Neural crest cell (in vitro differentiated cells): ENCODE measurements at regions not wholly inside any gene's neighbourhood (a gene's known extent, or its start where the extent isn't known, plus 50 kb on each side); places are given as distances from the start of the nearest gene placed in this dataset.

Experiments used
- DNase-seq: peaks from one replicate; pipeline ENCODE4 v3.0.0; 2021; ENCODE audit warnings: low read depth, mixed read lengths, low spot score
- H3K27ac Mint-ChIP-seq: one replicate; pipeline ENCODE4 v1.8.0; 2021; ENCODE audit warnings: mild to moderate bottlenecking, mixed read lengths; ENCODE audit not compliant: unreplicated experiment
- H3K27me3 Mint-ChIP-seq: 2 replicates; pipeline ENCODE4 v1.8.0; 2021; ENCODE audit warnings: low read depth, mild to moderate bottlenecking, mixed read lengths
- H3K36me3 Mint-ChIP-seq: 2 replicates; pipeline ENCODE4 v1.8.0; 2021; ENCODE audit warnings: low read depth, mild to moderate bottlenecking, mixed read lengths
- H3K4me1 Mint-ChIP-seq: 2 replicates; pipeline ENCODE4 v1.8.0; 2021; ENCODE audit warnings: mixed read lengths
- H3K4me3 Mint-ChIP-seq: one replicate; pipeline ENCODE4 v1.8.0; 2021; ENCODE audit warnings: mild to moderate bottlenecking, mixed read lengths
- H3K9me3 Mint-ChIP-seq: 2 replicates; pipeline ENCODE4 v1.8.0; 2021; ENCODE audit warnings: mixed read lengths
- CTCF ChIP-seq: fragments of 200-600 bp; sonication (generic); conservative IDR thresholded peaks from 2 replicates; pipeline ENCODE4 v1.5.0; 2021; ENCODE audit warnings: antibody characterized with exemption, mild to moderate bottlenecking

- H3K27ac Mint-ChIP-seq, result no peak overlapping the region
- H3K9me3 Mint-ChIP-seq, result peaks cover 9% of the 10 kb centered on the region
- no peaks in the 10 kb centered on the region for H3K36me3 Mint-ChIP-seq
- H3K27me3 Mint-ChIP-seq, result no peaks in the 10 kb centered on the region
- H3K4me1 Mint-ChIP-seq, result peaks cover 26% of the 10 kb centered on the region
- no peak for TF ChIP-seq CTCF
- no peak for DNase-seq
- no peak overlapping the region for H3K4me3 Mint-ChIP-seq
Measured at GRCh38 chr10:3433988-3434387, 261.4 kb upstream of the PITRM1 start.

- no peak overlapping the region for H3K27ac Mint-ChIP-seq
- peaks cover 26% of the 10 kb centered on the region for H3K4me1 Mint-ChIP-seq
- no peaks in the 10 kb centered on the region for H3K27me3 Mint-ChIP-seq
- no peak for DNase-seq
- TF ChIP-seq CTCF, result no peak
- peaks cover 9% of the 10 kb centered on the region for H3K9me3 Mint-ChIP-seq
- no peaks in the 10 kb centered on the region for H3K36me3 Mint-ChIP-seq
- no peak overlapping the region for H3K4me3 Mint-ChIP-seq
Measured at GRCh38 chr10:3433131-3433530, 260.5 kb upstream of the PITRM1 start.

DNA sequence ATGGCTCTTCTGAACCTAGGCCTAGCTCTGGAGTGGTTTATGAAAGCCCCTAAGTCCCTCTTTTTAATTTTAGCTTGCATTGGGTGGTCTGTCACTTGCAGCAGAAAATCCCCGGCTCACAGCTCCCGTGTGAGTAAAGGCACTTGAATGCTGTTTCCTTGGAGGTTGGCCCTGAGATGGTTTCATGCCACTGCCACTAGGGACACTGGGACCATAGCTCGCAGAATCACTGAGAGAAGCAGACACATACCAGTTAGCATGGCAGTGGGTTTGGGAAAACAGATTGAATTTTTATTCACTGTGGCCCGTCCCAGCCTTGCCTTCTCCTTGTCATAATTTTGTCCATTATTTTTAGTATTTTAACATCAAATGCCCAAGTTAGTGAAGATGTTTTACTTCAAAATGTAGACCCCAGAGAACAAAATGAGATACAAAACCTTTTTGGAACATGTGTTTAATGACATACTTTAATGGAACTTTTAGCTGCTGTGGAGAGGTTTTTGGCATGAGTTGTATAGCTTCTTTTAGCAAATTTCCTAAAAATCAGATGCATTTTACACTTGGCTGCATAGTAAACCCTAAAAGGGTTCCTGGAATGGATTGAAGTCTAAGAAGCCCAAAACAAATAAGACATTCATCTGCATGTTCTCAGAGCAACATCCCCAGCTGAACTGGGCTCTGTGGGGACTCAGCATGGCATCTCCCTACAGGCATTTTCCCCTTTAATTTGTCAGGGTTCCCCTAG is 259.7 kb upstream of the PITRM1 start:
- no peak for TF ChIP-seq CTCF
- no peak for DNase-seq
- Mint-ChIP-seq H3K4me3 (no peak overlapping the region), H3K4me1 (peaks cover 20% of the 10 kb centered on the region), H3K27ac (peak overlapping the region; percentile 12), H3K36me3 (no peaks in the 10 kb centered on the region), H3K9me3 (peaks cover 9% of the 10 kb centered on the region), H3K27me3 (no peaks in the 10 kb centered on the region)

- H3K9me3 Mint-ChIP-seq, result peaks cover 9% of the 10 kb centered on the region
- H3K27me3 Mint-ChIP-seq, result no peaks in the 10 kb centered on the region
- H3K4me3 Mint-ChIP-seq, result no peak overlapping the region
- DNase-seq, result no peak
- no peaks in the 10 kb centered on the region for H3K36me3 Mint-ChIP-seq
- no peak for TF ChIP-seq CTCF
- peaks cover 18% of the 10 kb centered on the region for H3K4me1 Mint-ChIP-seq
- no peak overlapping the region for H3K27ac Mint-ChIP-seq
Measured at GRCh38 chr10:3430501-3430900, 257.9 kb upstream of the PITRM1 start.

DNA sequence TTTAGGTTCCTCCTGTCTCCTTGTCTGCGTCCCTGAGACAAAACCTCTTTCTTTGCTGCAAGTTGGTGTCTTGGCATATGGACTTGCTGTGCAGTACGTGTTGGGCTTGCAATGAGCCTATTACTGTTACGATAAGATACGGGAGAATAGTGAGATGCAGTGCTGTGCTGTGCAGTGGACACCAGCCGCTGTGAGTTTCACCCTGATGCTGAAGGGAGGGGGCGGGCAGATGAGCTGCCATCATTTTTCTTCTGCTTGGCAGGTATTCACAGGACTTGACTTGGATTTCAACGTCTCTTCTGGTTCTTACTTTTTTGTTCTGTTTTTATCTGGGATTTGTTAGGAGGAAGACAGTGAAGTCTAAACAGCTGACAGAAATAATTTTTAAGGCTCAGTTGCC is 257.1 kb upstream of the PITRM1 start:
- no peaks in the 10 kb centered on the region for H3K36me3 Mint-ChIP-seq

More for the DNA sequence above, 257.1 kb upstream of the PITRM1 start:
- H3K4me3 Mint-ChIP-seq, result no peak overlapping the region
- DNase-seq, result no peak
- H3K9me3 Mint-ChIP-seq, result peaks cover 9% of the 10 kb centered on the region
- peaks cover 22% of the 10 kb centered on the region for H3K4me1 Mint-ChIP-seq
- no peaks in the 10 kb centered on the region for H3K27me3 Mint-ChIP-seq
- no peak for TF ChIP-seq CTCF
- no peak overlapping the region for H3K27ac Mint-ChIP-seq
